K562 (cell line): ENCODE measurements at regions not wholly inside any gene's neighbourhood (a gene's known extent, or its start where the extent isn't known, plus 50 kb on each side); places are given as distances from the start of the nearest gene placed in this dataset.

Experiments used
- ATF3 ChIP-seq, 2 experiments: fragments of 450-650 bp in 1 of 2; sonication (generic) in 1 of 2; formaldehyde crosslinking in 1 of 2; IDR thresholded peaks in 1 of 2; conservative IDR thresholded peaks in 1 of 2; 2 replicates each; pipeline versions ENCODE4 v1.6.1 to v1.8.1; 2016 to 2023; ENCODE audit warnings: mild to moderate bottlenecking in 2 of 2, moderate library complexity in 2 of 2, inconsistent platforms in 1 of 2, missing genetic modification reagents in 1 of 2
- CBFA2T2 ChIP-seq: fragments of 450-650 bp; conservative IDR thresholded peaks from 2 replicates; pipeline ENCODE4 v1.6.1; 2017; ENCODE audit warnings: mild to moderate bottlenecking
- CBFB ChIP-seq: sonication (generic); formaldehyde crosslinking; IDR thresholded peaks from 2 replicates; pipeline ENCODE4 v1.4.0; 2020; ENCODE audit warnings: mild to moderate bottlenecking, missing genetic modification reagents
- CHD2 ChIP-seq: IDR thresholded peaks from 2 replicates; pipeline ENCODE4 v1.6.1; 2011; ENCODE audit warnings: low read depth, low read length
- GATA2 ChIP-seq: sonication (generic); formaldehyde crosslinking; IDR thresholded peaks from 2 replicates; pipeline ENCODE4 v1.4.0; 2020; ENCODE audit warnings: mild to moderate bottlenecking, missing genetic modification reagents
- POLR2AphosphoS5 ChIP-seq: IDR thresholded peaks from 2 replicates; pipeline ENCODE4 v1.6.1; 2011; ENCODE audit warnings: mild to moderate bottlenecking, low read depth, low read length, moderate library complexity; ENCODE audit not compliant: control insufficient read depth, insufficient read depth
- RBM22 ChIP-seq: fragments of 200-400 bp; formaldehyde crosslinking; IDR thresholded peaks from 2 replicates; pipeline ENCODE4 v1.6.1; 2018; ENCODE audit warnings: low read length, low read depth; ENCODE audit not compliant: poor library complexity, severe bottlenecking
- SIN3A ChIP-seq, 2 experiments: fragments of 150-350 bp in 1 of 2; IDR thresholded peaks; 2 replicates each; pipeline ENCODE4 v1.6.1; 2011 to 2016; ENCODE audit warnings: borderline replicate concordance in 2 of 2, low read depth in 2 of 2, low read length in 2 of 2, mild to moderate bottlenecking in 2 of 2, moderate library complexity in 2 of 2; ENCODE audit not compliant: control insufficient read depth in 1 of 2

- no peak for TF ChIP-seq CBFA2T2
- no peak for TF ChIP-seq CHD2
- no peak for TF ChIP-seq ATF3 (IDR thresholded peaks at IDR 0.05)
- no peak for TF ChIP-seq ATF3 (CRISPR knock-in tag; conservative IDR thresholded peaks at IDR 0.05)
- TF ChIP-seq POLR2AphosphoS5 = no peak
- no peak for TF ChIP-seq GATA2
- no peak for TF ChIP-seq SIN3A (IDR thresholded peaks at IDR 0.05; ENCODE audit: borderline replicate concordance in 2 of 2, control insufficient read depth in 1 of 2, low read depth in 2 of 2, low read length in 2 of 2)
- no peak for TF ChIP-seq CBFB (CRISPR knock-in tag)
- no peak for TF ChIP-seq RBM22
Observed at GRCh38 chr10:130474591-130474990, 338.4 kb downstream of the GLRX3 start.
